PC-3 (cell line): ENCODE measurements at regions not wholly inside any gene's neighbourhood (a gene's known extent, or its start where the extent isn't known, plus 50 kb on each side); places are given as distances from the start of the nearest gene placed in this dataset.

ENCODE experiments used
- ATAC-seq: fragments of 200-7000 bp; cut with Tn5 transposase; 2 replicates; pipeline ENCODE4 v1.9.1; 2020; ENCODE audit warnings: mild to moderate bottlenecking, moderate library complexity
- BruUV-seq: library from RNA; stranded (reverse); fragments of 400-500 nt; replicated peaks from 2 replicates; lab custom pipeline; 2021; lab: Mats Ljungman, UMichigan
- CTCF ChIA-PET: fragments of 300-600 bp; sonication (Branson Sonifier 250); formaldehyde crosslinking; loops from one replicate; lab custom pipeline; 2022; ENCODE audit warnings: antibody characterized with exemption; lab: Charles Lee
- POLR2A ChIA-PET: fragments of 300-600 bp; sonication (Branson Sonifier 250); formaldehyde crosslinking; loops from one replicate; lab custom pipeline; 2022; ENCODE audit warnings: antibody characterized with exemption; ENCODE audit not compliant: unreplicated experiment; lab: Charles Lee
- DNase-seq: peaks from one replicate; pipeline ENCODE4 v3.0.0-alpha.2; 2015
- H2AFZ ChIP-seq: fragments of 300-600 bp; sonication (generic); 2 replicates; pipeline ENCODE4 v1.6.0; 2016; ENCODE audit warnings: antibody characterized with exemption, low read length
- H3F3A ChIP-seq: fragments of 300-600 bp; sonication (generic); one replicate; pipeline ENCODE4 v1.6.0; 2017; ENCODE audit warnings: antibody characterized with exemption, low read length, control low read depth, mild to moderate bottlenecking; ENCODE audit not compliant: unreplicated experiment
- H3K27ac ChIP-seq: fragments of 300-600 bp; sonication (generic); 2 replicates; pipeline ENCODE4 v1.5.1; 2016; ENCODE audit warnings: mild to moderate bottlenecking, low read length
- H3K27me3 ChIP-seq: fragments of 300-600 bp; sonication (generic); 2 replicates; pipeline ENCODE4 v1.6.1; 2016; ENCODE audit warnings: low read length, mixed read lengths
- H3K36me3 ChIP-seq: fragments of 300-600 bp; sonication (generic); 2 replicates; pipeline ENCODE4 v1.6.1; 2016; ENCODE audit warnings: low read depth, mixed run types, low read length, mixed read lengths
- H3K4me1 ChIP-seq: fragments of 300-600 bp; sonication (generic); 2 replicates; pipeline ENCODE4 v1.5.1; 2016; ENCODE audit warnings: low read length; ENCODE audit not compliant: insufficient read depth
- H3K4me2 ChIP-seq: fragments of 300-600 bp; sonication (generic); 2 replicates; pipeline ENCODE4 v1.6.0; 2016; ENCODE audit warnings: low read length
- H3K4me3 ChIP-seq: fragments of 300-600 bp; sonication (generic); 2 replicates; pipeline ENCODE4 v1.5.1; 2016; ENCODE audit warnings: mild to moderate bottlenecking, low read length, mixed read lengths
- H3K79me2 ChIP-seq: fragments of 300-600 bp; sonication (generic); 2 replicates; pipeline ENCODE4 v1.6.1; 2017; ENCODE audit warnings: low read length, mixed read lengths
- H3K9ac ChIP-seq: fragments of 300-600 bp; sonication (generic); 2 replicates; pipeline ENCODE4 v1.6.0; 2016; ENCODE audit warnings: mild to moderate bottlenecking, low read length
- H3K9me2 ChIP-seq: fragments of 300-600 bp; sonication (generic); replicated peaks from 2 replicates; pipeline ENCODE4 v1.6.1; 2016; ENCODE audit warnings: mixed run types, low read length, mixed read lengths
- H3K9me3 ChIP-seq: fragments of 300-600 bp; sonication (generic); 2 replicates; pipeline ENCODE4 v1.6.1; 2016; ENCODE audit warnings: low read length, mixed read lengths
- H4K20me1 ChIP-seq: fragments of 300-600 bp; sonication (generic); 2 replicates; pipeline ENCODE4 v1.6.1; 2016; ENCODE audit warnings: low read length, mixed read lengths
- EZH2 ChIP-seq: fragments of 300-600 bp; sonication (generic); IDR thresholded peaks from one replicate; pipeline ENCODE4 v1.6.1; 2017; ENCODE audit warnings: antibody characterized with exemption, mild to moderate bottlenecking, low read length; ENCODE audit not compliant: unreplicated experiment
- EZH2phosphoT487 ChIP-seq: fragments of 300-600 bp; sonication (generic); IDR thresholded peaks from 2 replicates; pipeline ENCODE4 v1.6.1; 2018; ENCODE audit warnings: mild to moderate bottlenecking, antibody characterized with exemption, low read length, borderline replicate concordance
- intact Hi-C: fragments of 100-400 bp; cut with micrococcal nuclease; formaldehyde crosslinking; loops from 2 replicates; pipeline ENCODE4 v1.9.0; 2023
- TF ChIP-seq, protein P1 (sequence below): fragments of 300-600 bp; sonication (generic); conservative IDR thresholded peaks from 2 replicates; pipeline ENCODE4 v1.5.1; 2017; ENCODE audit warnings: antibody characterized with exemption, low read depth, mild to moderate bottlenecking, low read length

DNA sequence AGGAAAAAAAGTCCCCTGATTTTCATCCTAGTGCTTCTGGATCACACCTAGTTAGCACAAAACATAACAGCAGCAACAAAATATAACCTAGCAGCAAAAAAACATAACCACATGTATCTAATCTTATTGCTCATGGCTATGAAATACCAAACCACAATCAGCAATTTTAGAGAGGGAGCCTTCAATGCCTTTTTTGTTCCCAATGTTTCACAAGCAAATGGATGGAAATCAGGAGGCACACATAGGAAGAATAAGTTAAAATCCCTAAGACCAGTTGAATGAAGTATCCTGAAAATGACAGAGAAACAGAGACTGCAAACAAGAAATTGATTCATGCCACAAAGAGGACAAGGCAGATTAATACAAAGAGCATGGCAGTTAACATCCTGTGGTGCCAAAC is 361.6 kb downstream of the GPM6A start:
- no peak for ATAC-seq
- H3K79me2 ChIP-seq, result no peaks in the 10 kb centered on the region
- H3K27me3 ChIP-seq, result no peaks in the 10 kb centered on the region
- BruUV-seq, result no TSS peak
- H3K9me2 ChIP-seq, result no peaks in the 10 kb centered on the region
- no peak overlapping the region for H3K27ac ChIP-seq
- ChIA-PET POLR2A (no interaction called here), CTCF (no interaction called here)
- H4K20me1 ChIP-seq, result no peaks in the 10 kb centered on the region
- intact Hi-C loops, result no loop called here
- H3K9me3 ChIP-seq, result no peaks in the 10 kb centered on the region
- H3K4me2 ChIP-seq, result no peak overlapping the region
- H3K4me1 ChIP-seq, result no peaks in the 10 kb centered on the region
- no peak for DNase-seq
- no peaks in the 10 kb centered on the region for H3F3A ChIP-seq
- H3K36me3 ChIP-seq, result no peaks in the 10 kb centered on the region
- H2AFZ ChIP-seq, result no peak overlapping the region
- TF ChIP-seq EZH2phosphoT487 (no peak), EZH2 (no peak)
- TF ChIP-seq, protein P1, sequence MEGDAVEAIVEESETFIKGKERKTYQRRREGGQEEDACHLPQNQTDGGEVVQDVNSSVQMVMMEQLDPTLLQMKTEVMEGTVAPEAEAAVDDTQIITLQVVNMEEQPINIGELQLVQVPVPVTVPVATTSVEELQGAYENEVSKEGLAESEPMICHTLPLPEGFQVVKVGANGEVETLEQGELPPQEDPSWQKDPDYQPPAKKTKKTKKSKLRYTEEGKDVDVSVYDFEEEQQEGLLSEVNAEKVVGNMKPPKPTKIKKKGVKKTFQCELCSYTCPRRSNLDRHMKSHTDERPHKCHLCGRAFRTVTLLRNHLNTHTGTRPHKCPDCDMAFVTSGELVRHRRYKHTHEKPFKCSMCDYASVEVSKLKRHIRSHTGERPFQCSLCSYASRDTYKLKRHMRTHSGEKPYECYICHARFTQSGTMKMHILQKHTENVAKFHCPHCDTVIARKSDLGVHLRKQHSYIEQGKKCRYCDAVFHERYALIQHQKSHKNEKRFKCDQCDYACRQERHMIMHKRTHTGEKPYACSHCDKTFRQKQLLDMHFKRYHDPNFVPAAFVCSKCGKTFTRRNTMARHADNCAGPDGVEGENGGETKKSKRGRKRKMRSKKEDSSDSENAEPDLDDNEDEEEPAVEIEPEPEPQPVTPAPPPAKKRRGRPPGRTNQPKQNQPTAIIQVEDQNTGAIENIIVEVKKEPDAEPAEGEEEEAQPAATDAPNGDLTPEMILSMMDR, result no peak
- no peak overlapping the region for H3K4me3 ChIP-seq
- H3K9ac ChIP-seq, result no peak overlapping the region

- Histone ChIP-seq H3K4me1 (no peaks in the 10 kb centered on the region), H4K20me1 (no peaks in the 10 kb centered on the region), H3K9me3 (no peaks in the 10 kb centered on the region), H3K79me2 (no peaks in the 10 kb centered on the region), H3K27ac (no peak overlapping the region), H3F3A (no peaks in the 10 kb centered on the region), H3K4me3 (no peak overlapping the region), H3K4me2 (no peak overlapping the region), H3K27me3 (no peaks in the 10 kb centered on the region), H3K9ac (no peak overlapping the region), H2AFZ (no peak overlapping the region), H3K9me2 (no peaks in the 10 kb centered on the region), H3K36me3 (no peaks in the 10 kb centered on the region)
- intact Hi-C loops, result no loop called here
- ChIA-PET CTCF (no interaction called here), POLR2A (no interaction called here)
- DNase-seq (no peak), ATAC-seq (no peak)
- no TSS peak for BruUV-seq
- TF ChIP-seq EZH2 (no peak), EZH2phosphoT487 (no peak)
- TF ChIP-seq, protein P1, result no peak
These were observed 360.7 kb downstream of the GPM6A start for GRCh38 chr4:175451238-175451965.

DNA sequence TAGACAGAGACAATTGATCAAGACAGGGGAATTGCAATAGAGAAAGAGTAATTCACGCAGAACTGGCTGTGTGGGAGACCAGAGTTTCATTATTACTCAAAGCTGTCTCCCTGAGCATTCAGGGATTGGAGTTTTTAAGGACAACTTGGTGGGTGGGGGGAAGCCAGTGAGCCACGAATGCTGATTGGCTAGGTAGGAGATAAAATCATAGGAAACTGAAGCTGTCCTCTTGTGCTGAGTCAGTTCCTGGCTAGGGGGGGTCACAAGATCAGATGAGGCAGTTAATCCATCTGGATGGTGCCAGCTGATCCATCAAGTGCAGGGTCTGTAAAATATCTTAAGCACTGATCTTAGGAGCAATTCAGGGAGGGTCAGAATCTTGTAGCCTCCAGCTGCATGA is 358.6 kb downstream of the GPM6A start:
- POLR2A ChIA-PET, result no interaction called here
- ATAC-seq, result no peak
- intact Hi-C loops, result no loop called here

More for the DNA sequence above, 358.6 kb downstream of the GPM6A start:
- DNase-seq, result no peak
- Histone ChIP-seq H3K27me3 (no peaks in the 10 kb centered on the region), H2AFZ (no peak overlapping the region), H3K4me3 (no peak overlapping the region), H3K9ac (no peak overlapping the region), H3K36me3 (no peaks in the 10 kb centered on the region), H3K4me2 (no peak overlapping the region), H3K9me2 (no peaks in the 10 kb centered on the region), H3K79me2 (no peaks in the 10 kb centered on the region), H4K20me1 (no peaks in the 10 kb centered on the region), H3F3A (no peaks in the 10 kb centered on the region), H3K27ac (no peak overlapping the region), H3K9me3 (no peaks in the 10 kb centered on the region), H3K4me1 (no peaks in the 10 kb centered on the region)
- CTCF ChIA-PET, result interaction anchor here (0.6 kb wide), 1 partner anchor 887 kb away, joined by 3 read pairs; no protein-coding TSS in a partner anchor
- BruUV-seq, result no TSS peak
- TF ChIP-seq EZH2phosphoT487, result no peak
- TF ChIP-seq EZH2, result no peak
- TF ChIP-seq, protein P1, result no peak
